BLaER1 treated with 17β-estradiol and CSF1 and Interleukin-3, amounts not matched to agents 10 nM and 100 nM (cell line): ENCODE measurements at regions not wholly inside any gene's neighbourhood (a gene's known extent, or its start where the extent isn't known, plus 50 kb on each side); places are given as distances from the start of the nearest gene placed in this dataset.
"Not testable (repeated sequence)": the region's sequence is repeated elsewhere in the genome, so short reads cannot be mapped to it uniquely, and the experiment has no call there.

Experiments used
- H3K27ac ChIP-seq, 11 experiments: shearing (Covaris generic); formaldehyde crosslinking; 2 replicates each; pipeline ENCODE4 v1.8.1; 2022
- H3K27me3 ChIP-seq, 11 experiments: shearing (Covaris generic); formaldehyde crosslinking; 2 replicates each; pipeline ENCODE4 v1.8.1; 2022
- H3K36me3 ChIP-seq, 11 experiments: shearing (Covaris generic); formaldehyde crosslinking; 2 replicates each; pipeline ENCODE4 v1.8.1; 2022
- H3K4me1 ChIP-seq, 10 experiments: shearing (Covaris generic); formaldehyde crosslinking; 2 replicates each; pipeline ENCODE4 v1.8.1; 2022
- H3K4me2 ChIP-seq, 11 experiments: shearing (Covaris generic); formaldehyde crosslinking; 2 replicates each; pipeline ENCODE4 v1.8.1; 2022
- H3K4me3 ChIP-seq, 10 experiments: shearing (Covaris generic); formaldehyde crosslinking; 2 replicates each; pipeline ENCODE4 v1.8.1; 2022
- H3K9ac ChIP-seq, 11 experiments: shearing (Covaris generic); formaldehyde crosslinking; 2 replicates each; pipeline ENCODE4 v1.8.1; 2022
- H3K9me3 ChIP-seq, 11 experiments: shearing (Covaris generic); formaldehyde crosslinking; replicated peaks in 1 of 11; 2 replicates each; pipeline ENCODE4 v1.8.1; 2022
- H4K20me1 ChIP-seq, 11 experiments: shearing (Covaris generic); formaldehyde crosslinking; 2 replicates each; pipeline ENCODE4 v1.8.1; 2022
- Cebpa-rat ChIP-seq, 11 experiments: shearing (Covaris generic); IDR thresholded peaks; 2 replicates each; pipeline ENCODE4 v1.8.1; 2022

DNA sequence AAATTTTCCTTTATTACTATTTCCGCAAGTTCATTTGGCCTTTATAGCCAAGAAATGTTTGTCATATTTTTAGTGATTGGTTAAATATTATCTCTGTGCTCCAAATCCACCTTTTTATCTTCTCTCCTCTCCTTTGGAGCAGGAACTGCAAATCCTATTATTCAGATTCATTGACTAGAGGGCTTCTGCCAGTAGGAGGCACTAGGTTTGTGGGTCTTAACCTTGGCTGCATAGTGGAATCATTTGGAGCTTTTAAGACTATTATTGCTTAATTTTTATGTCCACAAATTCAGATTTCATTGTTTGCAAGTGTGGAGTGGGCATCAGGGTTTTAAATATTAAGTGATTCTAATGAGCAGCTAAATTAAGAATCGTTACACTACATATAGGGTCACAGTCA is 75.3 kb upstream of the SYT10 start:
- no peaks in the 10 kb centered on the region for H3K36me3 ChIP-seq
- no peak for TF ChIP-seq Cebpa-rat (IDR thresholded peaks at IDR 0.05)
- no peak overlapping the region for H3K9ac ChIP-seq
- no peaks in the 10 kb centered on the region for H4K20me1 ChIP-seq
- no peak overlapping the region for H3K27ac ChIP-seq
- no peaks in the 10 kb centered on the region for H3K4me1 ChIP-seq
- H3K4me2 ChIP-seq = no peak overlapping the region
- no peaks in the 10 kb centered on the region for H3K9me3 ChIP-seq
- no peak overlapping the region for H3K4me3 ChIP-seq
- H3K27me3 ChIP-seq = no peaks in the 10 kb centered on the region

DNA sequence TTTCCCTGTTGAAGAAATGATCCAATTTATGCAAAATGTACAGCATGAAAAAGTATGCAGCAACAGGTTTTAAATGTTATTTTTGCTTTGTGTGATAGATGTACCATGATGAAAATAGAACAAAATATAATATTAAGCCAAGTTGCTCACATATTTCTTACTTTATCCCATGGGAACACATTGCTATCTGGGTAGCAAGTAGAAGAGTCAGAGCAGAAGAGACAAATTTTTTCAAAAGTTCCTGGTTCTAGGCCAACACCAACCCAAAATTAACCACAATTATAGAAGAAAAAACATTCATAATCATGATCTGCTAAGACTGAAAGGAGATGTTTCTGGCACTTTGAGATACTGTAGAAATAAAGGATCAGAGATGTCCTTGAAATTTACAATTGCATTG is 79.9 kb upstream of the SYT10 start:
- no peaks in the 10 kb centered on the region for H3K27me3 ChIP-seq
- no peak for TF ChIP-seq Cebpa-rat (IDR thresholded peaks at IDR 0.05)
- no peak overlapping the region for H3K9ac ChIP-seq
- H4K20me1 ChIP-seq = no peaks in the 10 kb centered on the region
- H3K4me3 ChIP-seq = no peak overlapping the region
- no peaks in the 10 kb centered on the region for H3K36me3 ChIP-seq
- H3K27ac ChIP-seq = no peak overlapping the region
- H3K4me2 ChIP-seq = no peak overlapping the region
- peaks cover 0 to 9% (median 0%) of the 10 kb centered on the region in 10 experiments; a peak in 3 of 20 replicates for H3K4me1 ChIP-seq
- no peaks in the 10 kb centered on the region for H3K9me3 ChIP-seq

DNA sequence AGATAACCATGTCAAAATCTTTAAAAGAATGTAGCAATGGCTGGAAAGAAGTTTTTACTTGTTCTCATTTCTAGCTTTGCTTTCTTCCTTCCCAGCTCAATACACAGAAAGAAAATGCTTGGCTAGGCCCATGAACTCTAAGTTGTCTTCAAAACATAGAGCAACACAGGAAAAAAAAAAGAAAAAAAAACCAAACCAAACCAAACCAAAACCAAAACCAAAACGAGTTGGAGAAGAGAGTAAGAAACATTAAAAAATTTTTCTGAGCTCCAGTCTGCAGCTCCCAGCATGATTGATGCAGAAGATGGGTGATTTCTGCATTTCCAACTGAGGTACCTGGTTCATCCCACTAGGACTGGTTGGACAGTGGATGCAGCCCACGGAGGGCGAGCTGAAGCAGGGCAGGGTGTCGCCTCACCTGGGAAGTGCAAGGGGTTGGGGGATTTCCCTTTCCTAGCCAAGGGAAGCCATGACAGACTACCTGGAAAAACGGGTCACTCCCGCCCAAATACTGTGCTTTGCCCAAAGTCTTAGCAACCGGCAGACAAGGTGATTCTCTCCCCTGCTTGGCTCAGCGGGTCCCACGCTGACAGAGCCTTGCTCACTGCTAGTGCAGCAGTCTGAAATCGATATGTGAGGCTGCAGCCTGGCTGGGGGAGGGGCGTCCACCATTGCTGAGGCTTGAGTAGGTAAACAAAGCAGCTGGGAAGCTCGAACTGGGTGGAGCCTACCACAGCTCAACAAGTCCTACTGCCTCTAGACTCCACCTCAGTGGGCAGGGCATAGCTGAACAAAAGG is 81.1 kb upstream of the SYT10 start:
- not testable (repeated sequence) for H3K9ac ChIP-seq, H3K27ac ChIP-seq, H3K9me3 ChIP-seq, H4K20me1 ChIP-seq, H3K4me1 ChIP-seq, H3K36me3 ChIP-seq, H3K4me2 ChIP-seq, H3K4me3 ChIP-seq, H3K27me3 ChIP-seq

DNA sequence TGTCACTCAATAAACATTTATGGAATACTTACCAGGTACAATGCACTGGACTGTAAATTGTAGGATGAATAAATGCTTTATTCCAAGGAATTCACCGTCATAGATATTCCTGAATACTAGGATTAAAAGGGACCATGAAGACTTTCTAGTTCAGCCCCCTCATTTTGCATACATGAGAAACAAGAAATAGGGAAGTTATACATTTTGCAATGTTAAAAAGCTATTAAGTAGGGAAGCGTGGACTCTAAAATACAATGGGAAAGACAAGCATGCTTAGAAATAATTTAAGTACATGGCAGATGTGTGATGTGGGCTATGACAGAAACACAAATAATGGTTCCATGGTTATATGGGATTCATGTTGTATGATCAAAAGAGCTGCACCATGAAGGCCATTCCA is 89.4 kb upstream of the SYT10 start:
- H3K4me2 ChIP-seq = peak overlapping the region in 4 of 11 experiments; percentile 11 to 80 (median 58); a peak in 7 of 22 replicates
- H3K27ac ChIP-seq = peak overlapping the region in 6 of 11 experiments; percentile 9 to 82 (median 66); a peak in 9 of 22 replicates
- H3K36me3 ChIP-seq = no peaks in the 10 kb centered on the region
- no peak overlapping the region for H3K4me3 ChIP-seq
- peaks cover 0 to 11% (median 5%) of the 10 kb centered on the region in 11 experiments; a peak in 7 of 22 replicates for H3K9me3 ChIP-seq
- TF ChIP-seq Cebpa-rat (IDR thresholded peaks at IDR 0.05) = no peak
- H4K20me1 ChIP-seq = no peaks in the 10 kb centered on the region
- H3K9ac ChIP-seq = no peak overlapping the region
- no peaks in the 10 kb centered on the region for H3K27me3 ChIP-seq
- peaks cover 17 to 59% (median 31%) of the 10 kb centered on the region in 10 experiments for H3K4me1 ChIP-seq

DNA sequence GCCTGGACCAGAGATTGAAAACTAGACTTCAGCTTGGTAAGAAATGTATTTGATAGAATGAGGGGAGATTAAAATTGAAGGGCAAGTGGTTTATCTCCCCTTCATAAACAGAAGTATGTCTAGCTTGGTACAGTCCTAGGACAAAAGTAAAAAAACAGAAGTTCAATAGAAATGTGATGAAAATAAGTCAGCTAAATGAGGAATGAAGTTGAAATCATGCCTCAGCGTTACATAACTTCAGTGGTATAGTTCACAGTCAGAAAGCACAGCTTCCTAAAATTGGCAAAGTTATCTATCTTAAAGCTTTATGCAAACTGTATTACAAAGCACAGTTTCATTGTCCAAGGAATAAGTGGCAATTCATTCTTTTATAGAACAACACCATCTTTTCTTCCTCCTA is 90.2 kb upstream of the SYT10 start:
- Histone ChIP-seq H3K27me3 (no peaks in the 10 kb centered on the region), H3K4me1 (peaks cover 19 to 61% (median 33%) of the 10 kb centered on the region in 10 experiments), H3K9ac (peak overlapping the region in 1 of 11 experiments; percentile 52; a peak in 3 of 22 replicates), H4K20me1 (no peaks in the 10 kb centered on the region), H3K27ac (peak overlapping the region in 6 of 11 experiments; percentile 31 to 82 (median 66); a peak in 11 of 22 replicates), H3K4me3 (no peak overlapping the region), H3K9me3 (peaks cover 0 to 11% (median 5%) of the 10 kb centered on the region in 11 experiments; a peak in 7 of 22 replicates), H3K36me3 (no peaks in the 10 kb centered on the region), H3K4me2 (peak overlapping the region in 4 of 11 experiments; percentile 3 to 80 (median 58); a peak in 6 of 22 replicates)
- 0 out of 22 replicates have a peak, but pooled peaks of 1 of the 11 experiments have one; percentile 37 for TF ChIP-seq Cebpa-rat (IDR thresholded peaks at IDR 0.05)

DNA sequence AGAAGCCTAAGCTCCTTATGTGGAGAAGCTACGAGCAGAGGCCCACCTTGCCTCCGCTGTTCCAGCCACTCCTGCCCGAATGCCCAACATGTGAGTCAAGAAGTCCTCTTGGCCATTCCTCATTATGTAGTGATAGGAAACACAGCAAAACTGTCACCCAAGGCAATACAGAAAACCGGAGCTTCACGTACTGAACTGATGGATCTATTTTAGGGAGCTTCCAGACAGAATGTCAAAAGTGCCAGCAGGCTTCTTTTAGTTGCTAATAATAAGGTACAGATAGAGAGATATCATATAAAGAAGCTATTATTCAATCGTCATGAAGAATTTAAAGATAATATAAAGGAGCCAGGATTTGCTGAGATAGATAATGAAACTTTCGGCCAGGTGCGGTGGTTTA is 91.6 kb upstream of the SYT10 start:
- peaks cover 0 to 3% (median 0%) of the 10 kb centered on the region in 11 experiments; a peak in 1 of 22 replicates for H3K9me3 ChIP-seq
- H3K9ac ChIP-seq = no peak overlapping the region
- no peaks in the 10 kb centered on the region for H3K36me3 ChIP-seq
- peak overlapping the region in 7 of 11 experiments; percentile 4 to 80 (median 31); a peak in 6 of 22 replicates for H3K4me2 ChIP-seq
- H4K20me1 ChIP-seq = no peaks in the 10 kb centered on the region
- peaks cover 19 to 61% (median 33%) of the 10 kb centered on the region in 10 experiments for H3K4me1 ChIP-seq
- no peak overlapping the region for H3K4me3 ChIP-seq
- no peak for TF ChIP-seq Cebpa-rat (IDR thresholded peaks at IDR 0.05)
- H3K27me3 ChIP-seq = no peaks in the 10 kb centered on the region
- H3K27ac ChIP-seq = peak overlapping the region in 4 of 11 experiments; percentile 58 to 82 (median 68); a peak in 4 of 22 replicates

DNA sequence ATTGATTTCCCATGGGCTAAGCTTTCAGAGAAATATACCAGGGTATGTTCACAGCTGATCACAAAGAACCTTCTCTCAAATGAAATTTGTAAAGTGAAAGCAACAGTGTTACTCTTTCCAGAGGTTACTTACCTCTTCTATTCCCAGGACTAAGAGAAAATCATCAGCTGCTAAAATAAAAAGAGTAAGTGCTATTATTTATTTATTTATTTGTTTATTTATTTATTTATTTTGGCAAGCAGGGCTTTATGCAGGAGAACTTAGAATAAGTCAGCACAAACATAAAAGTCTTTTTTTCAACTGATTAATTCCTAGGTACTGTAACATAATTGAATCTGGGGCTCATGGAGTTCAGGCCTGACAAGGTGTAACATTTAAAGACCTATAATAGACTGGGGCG is 93.9 kb upstream of the SYT10 start:
- Histone ChIP-seq H3K4me3 (no peak overlapping the region), H3K27me3 (no peaks in the 10 kb centered on the region), H3K9ac (no peak overlapping the region), H3K9me3 (no peaks in the 10 kb centered on the region), H3K27ac (0 out of 22 replicates have a peak overlapping the region, but pooled peaks of 1 of the 11 experiments have one; percentile 23), H3K4me1 (peaks cover 19 to 58% (median 33%) of the 10 kb centered on the region in 10 experiments), H3K36me3 (no peaks in the 10 kb centered on the region), H3K4me2 (peak overlapping the region; percentile 31 to 67 (median 55)), H4K20me1 (no peaks in the 10 kb centered on the region)
- TF ChIP-seq Cebpa-rat (IDR thresholded peaks at IDR 0.05) = no peak

DNA sequence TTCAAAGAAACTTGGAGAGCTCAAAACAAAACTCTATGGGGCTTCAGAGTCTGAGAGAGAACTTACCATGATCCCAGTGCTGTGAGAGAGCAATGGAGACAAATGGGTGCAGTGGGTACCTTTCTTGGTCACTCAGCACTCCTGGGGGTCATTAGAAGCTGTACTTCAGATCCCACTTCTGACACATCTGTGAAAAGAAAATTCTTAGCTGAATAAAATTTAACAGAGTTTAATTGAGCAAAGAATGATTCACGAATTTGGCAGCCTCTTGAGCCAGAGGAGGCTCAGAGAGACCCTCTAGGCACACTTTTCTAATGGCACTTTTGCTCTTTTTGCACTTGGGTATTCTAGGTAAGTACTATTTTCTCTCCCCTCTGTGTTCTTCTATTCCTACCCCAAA is 96.8 kb upstream of the SYT10 start:
- Histone ChIP-seq H3K9ac (no peak overlapping the region), H3K27me3 (no peaks in the 10 kb centered on the region), H4K20me1 (no peaks in the 10 kb centered on the region), H3K27ac (no peak overlapping the region), H3K4me2 (no peak overlapping the region), H3K36me3 (no peaks in the 10 kb centered on the region), H3K4me3 (no peak overlapping the region), H3K4me1 (peaks cover 12 to 28% (median 24%) of the 10 kb centered on the region in 10 experiments), H3K9me3 (peaks cover 0 to 6% (median 0%) of the 10 kb centered on the region in 11 experiments; a peak in 4 of 22 replicates)
- TF ChIP-seq Cebpa-rat (IDR thresholded peaks at IDR 0.05) = no peak

DNA sequence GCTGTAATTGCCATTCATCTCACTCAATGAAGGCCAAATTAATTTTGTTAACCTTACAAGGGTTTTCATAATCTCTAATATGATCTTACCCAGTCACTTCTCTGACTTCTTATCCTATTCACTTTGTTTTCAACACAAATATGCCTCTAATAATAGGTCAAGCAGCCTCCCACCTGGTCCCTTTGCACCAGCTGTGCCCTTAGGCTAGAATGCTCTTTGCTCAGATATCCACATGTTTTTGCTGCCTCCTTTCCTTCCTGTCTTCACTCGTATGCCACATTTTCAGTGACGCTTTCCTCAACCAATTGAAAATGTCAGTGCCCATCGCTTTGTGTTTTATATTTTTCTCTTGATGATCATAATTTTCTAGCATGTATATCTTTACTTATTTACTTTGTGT is 106.4 kb upstream of the SYT10 start:
- H3K27ac ChIP-seq = no peak overlapping the region

More for the DNA sequence above, 106.4 kb upstream of the SYT10 start:
- Histone ChIP-seq H3K4me3 (no peak overlapping the region), H3K4me2 (no peak overlapping the region), H3K4me1 (no peaks in the 10 kb centered on the region), H3K27me3 (no peaks in the 10 kb centered on the region), H3K36me3 (no peaks in the 10 kb centered on the region), H3K9ac (no peak overlapping the region), H4K20me1 (no peaks in the 10 kb centered on the region), H3K9me3 (peaks cover 16 to 44% (median 21%) of the 10 kb centered on the region in 11 experiments)
- TF ChIP-seq Cebpa-rat (IDR thresholded peaks at IDR 0.05) = no peak
